IMR-90 (cell line): ENCODE measurements at regions not wholly inside any gene's neighbourhood (a gene's known extent, or its start where the extent isn't known, plus 50 kb on each side); places are given as distances from the start of the nearest gene placed in this dataset.

ENCODE experiments used
- ATAC-seq: fragments of 200-7000 bp; cut with Tn5 transposase; 2 replicates; pipeline ENCODE4 v1.9.1; 2020; ENCODE audit warnings: low read depth, mild to moderate bottlenecking, moderate library complexity
- BruUV-seq: library from RNA; stranded (reverse); fragments of 400-500 nt; replicated peaks from 2 replicates; lab custom pipeline; 2021; lab: Mats Ljungman, UMichigan
- CTCF ChIA-PET: fragments of 300-600 bp; formaldehyde crosslinking; extraction: SDS; loops from one replicate; lab custom pipeline; 2021; ENCODE audit warnings: antibody characterized with exemption; lab: Yijun Ruan, JAX
- POLR2A ChIA-PET: fragments of 300-600 bp; sonication (Branson Sonifier 250); formaldehyde crosslinking; loops from one replicate; lab custom pipeline; 2022; ENCODE audit warnings: antibody characterized with exemption; ENCODE audit not compliant: unreplicated experiment; lab: Charles Lee
- DNase-seq: peaks from one replicate; pipeline ENCODE4 v3.0.0; 2013
- H2AFZ ChIP-seq: replicated peaks from 2 replicates; pipeline ENCODE3; 2013; ENCODE audit warnings: low read length, mild to moderate bottlenecking; ENCODE audit not compliant: poor library complexity
- H2AK5ac ChIP-seq: 2 replicates; pipeline ENCODE4 v1.6.1; 2013; ENCODE audit warnings: low read depth, low read length, inconsistent platforms
- H2AK9ac ChIP-seq: replicated peaks from 2 replicates; pipeline ENCODE3; 2013; ENCODE audit warnings: mild to moderate bottlenecking, low read depth, low read length, moderate library complexity; ENCODE audit not compliant: poor library complexity
- H2BK120ac ChIP-seq: 2 replicates; pipeline ENCODE4 v1.6.1; 2013; ENCODE audit warnings: low read depth, low read length, inconsistent platforms
- H2BK15ac ChIP-seq: 3 replicates; pipeline ENCODE4 v1.6.1; 2013; ENCODE audit warnings: low read depth, low read length, inconsistent platforms
- H2BK20ac ChIP-seq: 2 replicates; pipeline ENCODE4 v1.6.1; 2013; ENCODE audit warnings: low read depth, mild to moderate bottlenecking, inconsistent platforms, low read length, moderate library complexity
- H2BK5ac ChIP-seq: 2 replicates; pipeline ENCODE4 v1.6.1; 2013; ENCODE audit warnings: mild to moderate bottlenecking, low read depth, low read length, inconsistent platforms; ENCODE audit not compliant: poor library complexity, severe bottlenecking
- H3K14ac ChIP-seq: replicated peaks from 2 replicates; pipeline ENCODE4 v1.6.1; 2013; ENCODE audit warnings: low read depth, low read length, inconsistent platforms
- H3K18ac ChIP-seq: 2 replicates; pipeline ENCODE4 v1.6.1; 2013; ENCODE audit warnings: low read depth, low read length, control low read depth
- H3K23ac ChIP-seq: 2 replicates; pipeline ENCODE4 v1.6.1; 2013; ENCODE audit warnings: low read depth, low read length, inconsistent platforms
- H3K27ac ChIP-seq: 2 replicates; pipeline ENCODE4 v1.5.1; 2013; ENCODE audit warnings: mild to moderate bottlenecking, control low read depth, low read length; ENCODE audit not compliant: insufficient read depth
- H3K27me3 ChIP-seq: 2 replicates; pipeline ENCODE4 v1.6.1; 2013; ENCODE audit warnings: low read length; ENCODE audit not compliant: control insufficient read depth, insufficient read depth
- H3K36me3 ChIP-seq: 2 replicates; pipeline ENCODE4 v1.6.1; 2013; ENCODE audit warnings: low read length, mixed read lengths; ENCODE audit not compliant: control insufficient read depth, insufficient read depth
- H3K4ac ChIP-seq: 2 replicates; pipeline ENCODE4 v1.6.1; 2013; ENCODE audit warnings: low read depth, low read length, inconsistent platforms
- H3K4me1 ChIP-seq: 2 replicates; pipeline ENCODE4 v1.6.1; 2013; ENCODE audit warnings: low read length, mixed read lengths; ENCODE audit not compliant: control insufficient read depth, insufficient read depth
- H3K4me2 ChIP-seq: 2 replicates; pipeline ENCODE4 v1.6.1; 2013; ENCODE audit warnings: low read depth, mild to moderate bottlenecking, control low read depth, low read length, moderate library complexity
- H3K4me3 ChIP-seq: 2 replicates; pipeline ENCODE4 v1.5.1; 2013; ENCODE audit warnings: low read depth, mild to moderate bottlenecking, control low read depth, low read length, moderate library complexity; ENCODE audit not compliant: insufficient read depth
- H3K56ac ChIP-seq: 2 replicates; pipeline ENCODE4 v1.6.1; 2013; ENCODE audit warnings: low read length, inconsistent platforms; ENCODE audit not compliant: insufficient read depth; ENCODE audit errors: extremely low read depth
- H3K79me1 ChIP-seq, 2 experiments: 2 replicates each; pipeline ENCODE4 v1.6.1; 2013; ENCODE audit warnings: low read length in 2 of 2, inconsistent platforms in 1 of 2, low read depth in 1 of 2
- H3K9ac ChIP-seq: 2 replicates; pipeline ENCODE4 v1.6.1; 2013; ENCODE audit warnings: low read depth, low read length, control low read depth
- H3K9me1 ChIP-seq: 2 replicates; pipeline ENCODE4 v1.6.1; 2013; ENCODE audit warnings: low read length, inconsistent platforms; ENCODE audit not compliant: insufficient read depth
- H3K9me3 ChIP-seq: 2 replicates; pipeline ENCODE4 v1.6.1; 2013; ENCODE audit warnings: low read length; ENCODE audit not compliant: control insufficient read depth, insufficient read depth
- H4K20me1 ChIP-seq: 2 replicates; pipeline ENCODE4 v1.6.1; 2013; ENCODE audit warnings: low read length, inconsistent platforms; ENCODE audit not compliant: insufficient read depth
- H4K5ac ChIP-seq: 2 replicates; pipeline ENCODE4 v1.6.1; 2013; ENCODE audit warnings: mild to moderate bottlenecking, low read depth, low read length, control low read depth
- H4K8ac ChIP-seq, 2 experiments: 2 replicates each; pipeline ENCODE4 v1.6.1; 2013; ENCODE audit warnings: low read depth in 2 of 2, low read length in 2 of 2, control low read depth in 1 of 2, inconsistent platforms in 1 of 2
- H4K91ac ChIP-seq: 2 replicates; pipeline ENCODE4 v1.6.1; 2013; ENCODE audit warnings: low read depth, low read length, inconsistent platforms; ENCODE audit not compliant: insufficient read depth
- BHLHE40 ChIP-seq: fragments of 150-350 bp; IDR thresholded peaks from 2 replicates; pipeline ENCODE4 v1.6.1; 2016; ENCODE audit warnings: mild to moderate bottlenecking, low read depth, low read length
- CHD1 ChIP-seq: IDR thresholded peaks from 2 replicates; pipeline ENCODE4 v1.6.1; 2012; ENCODE audit warnings: low read depth, low read length, improper control_type of control experiment
- ELK1 ChIP-seq: fragments of 150-350 bp; IDR thresholded peaks from 2 replicates; pipeline ENCODE4 v1.6.1; 2016; ENCODE audit warnings: low read depth, mild to moderate bottlenecking, low read length, moderate library complexity, borderline replicate concordance
- FOS ChIP-seq: fragments of 150-350 bp; IDR thresholded peaks from 2 replicates; pipeline ENCODE4 v1.6.1; 2016; ENCODE audit warnings: low read depth, low read length
- MXI1 ChIP-seq: IDR thresholded peaks from 2 replicates; pipeline ENCODE4 v1.6.1; 2012; ENCODE audit warnings: low read depth, mild to moderate bottlenecking, low read length, moderate library complexity, borderline replicate concordance
- RCOR1 ChIP-seq: IDR thresholded peaks from 2 replicates; pipeline ENCODE4 v1.6.1; 2012; ENCODE audit warnings: mild to moderate bottlenecking, low read length, improper control_type of control experiment; ENCODE audit not compliant: insufficient replicate concordance
- RFX5 ChIP-seq: IDR thresholded peaks from 2 replicates; pipeline ENCODE4 v1.8.0; 2012; ENCODE audit warnings: low read depth, mild to moderate bottlenecking, low read length, moderate library complexity
- USF2 ChIP-seq: fragments of 150-350 bp; IDR thresholded peaks from 2 replicates; pipeline ENCODE4 v1.6.1; 2017; ENCODE audit warnings: mild to moderate bottlenecking, antibody characterized with exemption, low read length, low read depth
- WGBS, 2 experiments: methylation state at CpG; one replicate each; pipeline versions ENCODE4 v1.1.5 to v1.1.7; 2013; ENCODE audit warnings: missing lambda C conversion rate in 2 of 2; ENCODE audit not compliant: insufficient read length in 1 of 2; ENCODE audit errors: extremely low coverage in 2 of 2; 5-methylcytosine and 5-hydroxymethylcytosine counted together
- dilution Hi-C: fragments of 300-500 bp; cut with HindIII; formaldehyde crosslinking; loops from one replicate; pipeline ENCODE4 v1.14.3; 2018; ENCODE audit warnings: low sequenced_read_pairs; ENCODE audit not compliant: unreplicated experiment
- in situ Hi-C: fragments of 300-500 bp; cut with MboI; formaldehyde crosslinking; loops from 3 replicates; pipeline ENCODE4 v1.14.3; 2019; ENCODE audit warnings: low sequenced_read_pairs, inconsistent platforms, mixed read lengths
- intact Hi-C: fragments of 100-400 bp; cut with micrococcal nuclease; formaldehyde crosslinking; loops from 2 replicates; pipeline ENCODE4 v1.10.0; 2022

- dilution Hi-C loops = no loop called here
- no peak overlapping the region for H2BK5ac ChIP-seq
- H3K79me1 ChIP-seq = no peaks in the 10 kb centered on the region
- no peaks in the 10 kb centered on the region for H4K20me1 ChIP-seq
- H3K36me3 ChIP-seq = no peaks in the 10 kb centered on the region
- ChIA-PET POLR2A (no interaction called here), CTCF (no interaction called here)
- H3K56ac ChIP-seq = no peak overlapping the region
- H4K5ac ChIP-seq = no peak overlapping the region
- H2AK9ac ChIP-seq = no peak overlapping the region
- H2AK5ac ChIP-seq = no peak overlapping the region
- ATAC-seq (no peak), DNase-seq (no peak)
- no peaks in the 10 kb centered on the region for H3K27me3 ChIP-seq
- no peak overlapping the region for H3K14ac ChIP-seq
- no peak overlapping the region for H3K23ac ChIP-seq
- no peak for TF ChIP-seq MXI1
- TF ChIP-seq USF2 = no peak
- no peak for TF ChIP-seq BHLHE40
- no peak for TF ChIP-seq RCOR1
- TF ChIP-seq ELK1 = no peak
- no peak for TF ChIP-seq RFX5
- no peak for TF ChIP-seq CHD1
- no peak for TF ChIP-seq FOS
- 42% methylated on average over 3 of the region's 9 CpGs; no CpG with 5 or more reads in 1 of the 2 experiments for WGBS, 2 experiments
- no peaks in the 10 kb centered on the region for H3K9me3 ChIP-seq
- BruUV-seq = no TSS peak
- intact Hi-C loops = no loop called here
- no peak overlapping the region for H3K18ac ChIP-seq
- H2BK20ac ChIP-seq = no peak overlapping the region
- in situ Hi-C loops = no loop called here
- H4K8ac ChIP-seq = no peak overlapping the region
- H3K4ac ChIP-seq = no peak overlapping the region
- H2BK15ac ChIP-seq = no peak overlapping the region
- no peak overlapping the region for H3K4me2 ChIP-seq
- no peak overlapping the region for H2AFZ ChIP-seq
- no peak overlapping the region for H3K4me3 ChIP-seq
- no peak overlapping the region for H3K9ac ChIP-seq
- no peak overlapping the region for H2BK120ac ChIP-seq
- no peak overlapping the region for H3K27ac ChIP-seq
- no peak overlapping the region for H4K91ac ChIP-seq
- no peaks in the 10 kb centered on the region for H3K9me1 ChIP-seq
- H3K4me1 ChIP-seq = no peaks in the 10 kb centered on the region
These were observed 107.7 kb upstream of the ZNF648 start for GRCh38 chr1:182169203-182169602.
